Memory B cell (primary cell): ENCODE measurements at regions not wholly inside any gene's neighbourhood (a gene's known extent, or its start where the extent isn't known, plus 50 kb on each side); places are given as distances from the start of the nearest gene placed in this dataset.
"Not testable (repeated sequence)": the region's sequence is repeated elsewhere in the genome, so short reads cannot be mapped to it uniquely, and the experiment has no call there.

Source experiments
- ATAC-seq: fragments of 150-1000 bp; cut with Tn5 transposase; 2 replicates; pipeline ENCODE4 v1.10.0; 2021; ENCODE audit warnings: low read depth, mild to moderate bottlenecking, moderate library complexity
- DNase-seq, 2 donors: peaks; one replicate each; pipeline ENCODE4 v3.0.0; 2022; ENCODE audit warnings: low spot score in 2 of 2
- H3K27ac Mint-ChIP-seq: one replicate; pipeline ENCODE4 v1.8.0; 2022; ENCODE audit warnings: mild to moderate bottlenecking, moderate library complexity, mixed read lengths
- H3K27me3 Mint-ChIP-seq: one replicate; pipeline ENCODE4 v1.8.0; 2022; ENCODE audit warnings: mixed read lengths
- H3K36me3 Mint-ChIP-seq: one replicate; pipeline ENCODE4 v1.8.0; 2022; ENCODE audit warnings: mild to moderate bottlenecking, mixed read lengths
- H3K4me1 Mint-ChIP-seq: one replicate; pipeline ENCODE4 v1.8.0; 2022; ENCODE audit warnings: mixed read lengths
- H3K4me3 Mint-ChIP-seq: one replicate; pipeline ENCODE4 v1.8.0; 2022; ENCODE audit warnings: mild to moderate bottlenecking, moderate library complexity, mixed read lengths
- H3K9me3 Mint-ChIP-seq: one replicate; pipeline ENCODE4 v1.8.0; 2022; ENCODE audit warnings: mixed read lengths

GRCh38 chr13:110976785-110977184 is 61.9 kb upstream of the ANKRD10 start:
- DNase-seq (no peak), ATAC-seq (no peak)
- Mint-ChIP-seq H3K27ac (no peak overlapping the region), H3K4me3 (no peak overlapping the region), H3K4me1 (no peaks in the 10 kb centered on the region), H3K9me3 (peaks cover 6% of the 10 kb centered on the region), H3K27me3 (peaks cover 14% of the 10 kb centered on the region), H3K36me3 (peaks cover 5% of the 10 kb centered on the region)

DNA sequence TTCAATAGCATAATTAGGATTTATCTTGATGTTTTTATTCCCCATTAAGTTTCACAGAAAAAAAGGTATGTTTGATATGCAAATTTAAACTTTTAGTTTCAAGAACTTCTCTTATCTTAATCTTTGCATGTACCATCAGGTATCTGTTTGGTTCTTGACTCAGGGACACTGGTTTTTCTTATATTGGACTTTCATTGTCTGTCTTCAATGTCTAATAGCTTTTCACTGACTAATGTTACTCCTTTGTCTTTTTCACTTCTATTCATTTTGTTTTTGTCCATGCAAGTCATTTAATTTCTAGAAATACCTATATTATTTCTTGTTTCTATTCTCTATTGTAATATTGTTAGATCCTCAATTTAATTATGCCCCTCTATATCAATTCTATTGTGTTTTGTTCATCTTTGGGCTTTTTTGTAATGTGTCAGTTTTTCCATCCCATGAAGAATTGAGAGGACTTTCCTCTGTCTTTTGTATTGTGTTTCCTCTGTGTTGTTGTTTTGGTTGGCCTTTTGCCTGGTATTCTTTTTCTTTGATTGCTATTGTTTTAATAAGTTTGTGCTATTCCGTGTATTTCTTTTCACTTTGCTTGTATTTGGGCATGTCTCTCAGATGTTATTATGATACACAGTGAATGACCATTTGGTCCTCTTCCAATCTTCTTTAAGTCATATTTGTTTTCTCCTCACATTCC is 58.3 kb upstream of the ANKRD10 start:
- no peaks in the 10 kb centered on the region for H3K4me1 Mint-ChIP-seq
- DNase-seq = no peak
- H3K36me3 Mint-ChIP-seq = peaks cover 2% of the 10 kb centered on the region
- no peak overlapping the region for H3K27ac Mint-ChIP-seq
- H3K27me3 Mint-ChIP-seq = peaks cover 7% of the 10 kb centered on the region
- no peak for ATAC-seq
- peaks cover 4% of the 10 kb centered on the region for H3K9me3 Mint-ChIP-seq
- no peak overlapping the region for H3K4me3 Mint-ChIP-seq

DNA sequence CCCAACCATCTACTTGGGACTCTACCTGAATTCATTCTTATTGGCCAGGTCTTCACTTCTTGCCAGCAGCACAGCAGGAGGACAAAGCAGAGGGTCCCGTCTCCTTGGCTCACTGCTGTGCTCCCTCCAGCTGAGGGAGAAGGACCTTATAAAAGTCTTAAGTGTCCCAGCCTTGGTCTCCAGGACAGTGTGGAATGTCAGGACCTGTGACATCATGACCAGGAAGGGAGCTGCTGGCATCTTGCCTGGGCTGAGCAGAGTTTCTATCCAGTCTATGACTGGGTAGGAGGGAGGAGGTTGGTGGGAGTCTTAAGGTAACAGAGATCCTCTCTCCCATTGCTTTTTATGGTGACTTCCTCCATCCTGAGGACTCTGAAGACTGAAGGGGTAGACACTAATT is 56.6 kb upstream of the ANKRD10 start:
- peaks cover 4% of the 10 kb centered on the region for H3K9me3 Mint-ChIP-seq
- no peak overlapping the region for H3K4me3 Mint-ChIP-seq
- no peak overlapping the region for H3K27ac Mint-ChIP-seq
- no peak for DNase-seq
- H3K4me1 Mint-ChIP-seq = no peaks in the 10 kb centered on the region
- peaks cover 2% of the 10 kb centered on the region for H3K36me3 Mint-ChIP-seq
- peaks cover 4% of the 10 kb centered on the region for H3K27me3 Mint-ChIP-seq
- ATAC-seq = no peak

DNA sequence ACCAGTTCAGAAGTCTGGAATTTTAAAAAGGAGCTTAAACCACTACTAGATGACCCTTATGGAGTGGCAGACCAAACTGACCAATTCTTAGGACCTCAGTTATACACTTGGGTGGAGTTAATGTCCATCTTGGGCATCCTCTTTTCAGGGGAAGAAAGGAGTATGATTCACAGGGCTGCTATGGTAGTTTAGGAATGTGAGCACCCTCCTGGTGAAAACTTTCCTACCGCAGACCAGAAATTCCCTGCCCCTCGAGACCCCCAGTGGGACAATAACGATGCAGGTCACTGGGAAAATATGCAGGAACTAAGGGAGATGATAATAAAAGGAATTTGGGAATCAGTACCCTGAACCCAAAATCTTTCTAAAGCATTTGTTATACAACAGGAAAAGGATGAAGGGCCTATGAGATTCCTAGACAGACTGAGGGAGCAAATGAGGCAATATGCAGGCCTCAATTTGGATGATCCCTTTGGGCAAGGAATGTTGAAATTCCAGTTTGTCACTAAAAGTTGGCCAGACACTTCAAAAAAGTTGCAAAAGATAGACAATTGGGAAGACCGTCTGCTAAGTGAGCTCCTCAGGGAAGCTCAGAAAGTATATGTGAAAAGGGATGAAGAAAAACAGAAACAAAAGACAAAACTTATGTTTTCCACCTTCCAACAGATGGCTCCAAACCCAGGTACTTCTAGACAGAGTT is 52.4 kb upstream of the ANKRD10 start:
- H3K9me3 Mint-ChIP-seq = peaks cover 15% of the 10 kb centered on the region
- not testable (repeated sequence) for ATAC-seq, H3K27ac Mint-ChIP-seq, H3K4me3 Mint-ChIP-seq, DNase-seq, H3K27me3 Mint-ChIP-seq, H3K36me3 Mint-ChIP-seq, H3K4me1 Mint-ChIP-seq

DNA sequence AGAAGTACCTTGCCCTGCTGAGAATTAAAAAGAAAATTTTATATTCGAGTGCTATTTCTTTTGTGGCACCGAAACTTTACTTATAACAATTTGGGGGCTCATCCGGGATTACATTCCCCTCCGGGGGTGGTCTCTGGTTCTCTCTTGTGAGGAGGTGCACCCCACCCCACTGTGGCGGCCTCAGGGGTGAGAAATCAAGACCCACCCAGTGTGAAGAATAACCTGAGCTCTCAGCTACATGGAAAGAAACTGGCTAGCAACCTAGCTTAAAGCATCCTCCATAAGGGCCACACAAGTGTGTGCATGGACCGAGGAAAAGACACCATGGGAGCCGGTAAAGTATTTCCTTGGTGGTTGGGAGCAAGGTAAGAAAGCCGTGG is 50.9 kb upstream of the ANKRD10 start:
- Mint-ChIP-seq H3K27me3 (peaks cover 4% of the 10 kb centered on the region), H3K27ac (no peak overlapping the region), H3K9me3 (peaks cover 15% of the 10 kb centered on the region), H3K36me3 (peaks cover 8% of the 10 kb centered on the region), H3K4me3 (no peak overlapping the region), H3K4me1 (no peaks in the 10 kb centered on the region)
- ATAC-seq (no peak), DNase-seq (no peak)

DNA sequence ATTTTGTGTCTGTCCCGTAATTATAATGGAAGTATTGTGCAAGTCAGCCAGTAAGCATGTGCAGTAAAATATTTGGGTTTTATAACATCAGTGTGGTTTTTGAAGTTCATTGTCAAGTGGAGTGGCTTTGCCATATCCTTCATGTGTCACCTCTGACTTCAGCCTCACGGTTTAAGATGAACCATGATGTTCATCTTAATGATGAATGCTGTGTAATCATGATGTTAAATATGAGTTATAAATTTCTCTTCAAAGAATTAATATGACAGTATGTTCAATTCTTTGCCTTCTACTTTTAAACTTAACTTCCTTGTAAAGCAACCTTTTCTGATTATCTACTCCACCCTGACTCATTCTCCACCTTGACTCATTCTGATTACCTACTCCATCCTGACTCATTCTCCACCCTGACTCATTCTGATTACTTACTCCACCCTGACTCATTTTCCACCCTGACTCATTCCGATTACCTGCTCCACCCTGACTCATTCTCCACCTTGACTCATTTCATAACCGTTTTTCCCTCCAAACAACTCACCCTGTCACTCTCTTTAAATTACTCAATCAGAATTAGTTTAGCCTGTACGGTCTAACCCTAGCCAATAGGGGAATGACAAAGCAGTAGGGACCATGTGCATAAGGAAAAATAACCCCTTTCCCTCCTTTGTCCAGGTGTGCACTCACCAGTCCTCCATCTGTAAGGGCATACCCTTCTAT is 50.3 kb upstream of the ANKRD10 start:
- H3K4me1 Mint-ChIP-seq = no peaks in the 10 kb centered on the region
- H3K4me3 Mint-ChIP-seq = no peak overlapping the region
- DNase-seq (no peak), ATAC-seq (no peak)
- H3K9me3 Mint-ChIP-seq = peaks cover 15% of the 10 kb centered on the region
- H3K36me3 Mint-ChIP-seq = peaks cover 8% of the 10 kb centered on the region
- peaks cover 4% of the 10 kb centered on the region for H3K27me3 Mint-ChIP-seq
- no peak overlapping the region for H3K27ac Mint-ChIP-seq
